ENCODE measurements at regions not wholly inside any gene's neighbourhood (a gene's known extent, or its start where the extent isn't known, plus 50 kb on each side); places are given as distances from the start of the nearest gene placed in this dataset.

GRCh38 chr7:47693216-47693615, 111.3 kb upstream of the TNS3 start:
- Histone ChIP-seq H3K27ac (peak overlapping the region; percentile 81 to 83), H3K4me3 (no peak overlapping the region)
- no peak for TF ChIP-seq CTCF (IDR thresholded peaks at IDR 0.05)
- DNase-seq (ENCODE audit: low spot score): no peak

- DNase-seq (ENCODE audit: low spot score): no peak
- peak overlapping the region; percentile 81 to 83 for H3K27ac ChIP-seq
- H3K4me3 ChIP-seq: no peak overlapping the region
- TF ChIP-seq CTCF (IDR thresholded peaks at IDR 0.05): no peak
Observed at GRCh38 chr7:47691988-47692387, 110.1 kb upstream of the TNS3 start.

- no peak for DNase-seq (ENCODE audit: low spot score)
- H3K27ac ChIP-seq: peak overlapping the region; percentile 81
- H3K4me3 ChIP-seq: no peak overlapping the region
- TF ChIP-seq CTCF (IDR thresholded peaks at IDR 0.05): no peak
Observed at GRCh38 chr7:47690902-47691558, 109.1 kb upstream of the TNS3 start.

- no peak for DNase-seq (ENCODE audit: low spot score)
- Histone ChIP-seq H3K4me3 (no peak overlapping the region), H3K27ac (no peak overlapping the region)
- TF ChIP-seq CTCF (IDR thresholded peaks at IDR 0.05): no peak
Observed at GRCh38 chr7:47689558-47689957, 107.6 kb upstream of the TNS3 start.

GRCh38 chr7:47688311-47689100, 106.6 kb upstream of the TNS3 start:
- TF ChIP-seq CTCF (IDR thresholded peaks at IDR 0.05): no peak
- no peak for DNase-seq (ENCODE audit: low spot score)
- no peak overlapping the region for H3K27ac ChIP-seq
- no peak overlapping the region for H3K4me3 ChIP-seq

GRCh38 chr7:47685712-47686376, 103.9 kb upstream of the TNS3 start:
- H3K4me3 ChIP-seq: no peak overlapping the region
- no peak for DNase-seq (ENCODE audit: low spot score)
- no peak overlapping the region for H3K27ac ChIP-seq
- no peak for TF ChIP-seq CTCF (IDR thresholded peaks at IDR 0.05)
